Activated CD8-positive, alpha-beta memory T cell treated with anti-CD3 and anti-CD28 coated beads, Interleukin-2, amount 50 U/mL, for 24 hours (primary cell): ENCODE measurements at regions not wholly inside any gene's neighbourhood (a gene's known extent, or its start where the extent isn't known, plus 50 kb on each side); places are given as distances from the start of the nearest gene placed in this dataset.
"Not testable (repeated sequence)": the region's sequence is repeated elsewhere in the genome, so short reads cannot be mapped to it uniquely, and the experiment has no call there.

Experiments
- DNase-seq: peaks from one replicate; pipeline ENCODE4 v3.0.0-alpha.2; 2020; ENCODE audit errors: extremely low read depth

GRCh38 chr15:69760258-69760845 is 307.7 kb downstream of the RPLP1 start:
- no peak for DNase-seq

GRCh38 chr15:69760890-69761568 is 308.4 kb downstream of the RPLP1 start:
- DNase-seq: peak; percentile 72

GRCh38 chr15:69762373-69763148 is 309.9 kb downstream of the RPLP1 start:
- DNase-seq: no peak

- DNase-seq: no peak
Measured at GRCh38 chr15:69763831-69764230, 311.2 kb downstream of the RPLP1 start.

GRCh38 chr15:69766156-69766555 is 313.5 kb downstream of the RPLP1 start:
- DNase-seq: no peak

- DNase-seq: no peak
Measured at GRCh38 chr15:69767191-69767590, 314.6 kb downstream of the RPLP1 start.

GRCh38 chr15:69769336-69769735 is 316.7 kb downstream of the RPLP1 start:
- not testable (repeated sequence) for DNase-seq

GRCh38 chr15:69774258-69774657 is 321.6 kb downstream of the RPLP1 start:
- DNase-seq: not testable (repeated sequence)

- not testable (repeated sequence) for DNase-seq
Measured at GRCh38 chr15:69774711-69775110, 322.1 kb downstream of the RPLP1 start.

- DNase-seq: no peak
Measured at GRCh38 chr15:69777356-69777755, 320.4 kb downstream of the TLE3 start.

GRCh38 chr15:69780374-69780773 is 317.3 kb downstream of the TLE3 start:
- no peak for DNase-seq

GRCh38 chr15:69780981-69781380 is 316.7 kb downstream of the TLE3 start:
- DNase-seq: no peak

- DNase-seq: no peak
Measured at GRCh38 chr15:69781411-69782125, 316.1 kb downstream of the TLE3 start.

- no peak for DNase-seq
Measured at GRCh38 chr15:69782139-69782658, 315.5 kb downstream of the TLE3 start.

GRCh38 chr15:69782809-69783208 is 314.9 kb downstream of the TLE3 start:
- DNase-seq: no peak

- DNase-seq: no peak
Measured at GRCh38 chr15:69783211-69783610, 314.5 kb downstream of the TLE3 start.

GRCh38 chr15:69784798-69785566 is 312.7 kb downstream of the TLE3 start:
- no peak for DNase-seq

GRCh38 chr15:69786136-69786701 is 311.5 kb downstream of the TLE3 start:
- DNase-seq: no peak

GRCh38 chr15:69787791-69788190 is 309.9 kb downstream of the TLE3 start:
- no peak for DNase-seq

GRCh38 chr15:69789648-69790393 is 307.9 kb downstream of the TLE3 start:
- no peak for DNase-seq
